ENCODE measurements at regions not wholly inside any gene's neighbourhood (a gene's known extent, or its start where the extent isn't known, plus 50 kb on each side); places are given as distances from the start of the nearest gene placed in this dataset.

DNA sequence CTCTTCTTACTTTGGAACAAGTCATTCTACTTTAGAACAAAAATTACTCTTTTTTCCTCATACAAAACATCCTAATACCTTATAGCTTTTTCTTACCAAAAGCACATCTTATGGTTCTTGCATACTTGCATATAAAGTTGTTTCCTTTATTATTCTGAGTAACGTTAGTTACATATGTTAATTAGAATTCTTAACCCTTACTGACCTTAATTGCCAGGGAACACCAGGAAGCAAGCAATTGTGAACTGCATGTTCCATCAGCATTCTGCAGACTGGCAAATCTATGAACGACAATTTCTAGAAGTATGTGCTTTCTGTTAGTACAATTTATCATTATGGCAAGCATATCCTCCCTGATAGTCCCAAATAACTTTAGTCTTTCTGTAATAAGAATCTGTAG is 831.0 kb downstream of the C6orf118 start:
- TF ChIP-seq, protein P1, sequence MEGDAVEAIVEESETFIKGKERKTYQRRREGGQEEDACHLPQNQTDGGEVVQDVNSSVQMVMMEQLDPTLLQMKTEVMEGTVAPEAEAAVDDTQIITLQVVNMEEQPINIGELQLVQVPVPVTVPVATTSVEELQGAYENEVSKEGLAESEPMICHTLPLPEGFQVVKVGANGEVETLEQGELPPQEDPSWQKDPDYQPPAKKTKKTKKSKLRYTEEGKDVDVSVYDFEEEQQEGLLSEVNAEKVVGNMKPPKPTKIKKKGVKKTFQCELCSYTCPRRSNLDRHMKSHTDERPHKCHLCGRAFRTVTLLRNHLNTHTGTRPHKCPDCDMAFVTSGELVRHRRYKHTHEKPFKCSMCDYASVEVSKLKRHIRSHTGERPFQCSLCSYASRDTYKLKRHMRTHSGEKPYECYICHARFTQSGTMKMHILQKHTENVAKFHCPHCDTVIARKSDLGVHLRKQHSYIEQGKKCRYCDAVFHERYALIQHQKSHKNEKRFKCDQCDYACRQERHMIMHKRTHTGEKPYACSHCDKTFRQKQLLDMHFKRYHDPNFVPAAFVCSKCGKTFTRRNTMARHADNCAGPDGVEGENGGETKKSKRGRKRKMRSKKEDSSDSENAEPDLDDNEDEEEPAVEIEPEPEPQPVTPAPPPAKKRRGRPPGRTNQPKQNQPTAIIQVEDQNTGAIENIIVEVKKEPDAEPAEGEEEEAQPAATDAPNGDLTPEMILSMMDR (IDR thresholded peaks at IDR 0.05): no peak
- TF ChIP-seq POLR2AphosphoS5 (IDR thresholded peaks at IDR 0.05): no peak
- TF ChIP-seq POLR2A (IDR thresholded peaks at IDR 0.05): no peak
